T-helper 1 cell treated with Interleukin-12 subunit alpha and Interleukin-12 subunit beta and Interleukin-4 antibody, amounts not matched to agents 30 ng/mL and 1 ng/mL, for 36 hours (primary cell): ENCODE measurements at regions not wholly inside any gene's neighbourhood (a gene's known extent, or its start where the extent isn't known, plus 50 kb on each side); places are given as distances from the start of the nearest gene placed in this dataset.

Experiments used
- intact Hi-C: fragments of 100-400 bp; cut with micrococcal nuclease; formaldehyde crosslinking; loops from one replicate; pipeline ENCODE4 v1.15.1; 2024

DNA sequence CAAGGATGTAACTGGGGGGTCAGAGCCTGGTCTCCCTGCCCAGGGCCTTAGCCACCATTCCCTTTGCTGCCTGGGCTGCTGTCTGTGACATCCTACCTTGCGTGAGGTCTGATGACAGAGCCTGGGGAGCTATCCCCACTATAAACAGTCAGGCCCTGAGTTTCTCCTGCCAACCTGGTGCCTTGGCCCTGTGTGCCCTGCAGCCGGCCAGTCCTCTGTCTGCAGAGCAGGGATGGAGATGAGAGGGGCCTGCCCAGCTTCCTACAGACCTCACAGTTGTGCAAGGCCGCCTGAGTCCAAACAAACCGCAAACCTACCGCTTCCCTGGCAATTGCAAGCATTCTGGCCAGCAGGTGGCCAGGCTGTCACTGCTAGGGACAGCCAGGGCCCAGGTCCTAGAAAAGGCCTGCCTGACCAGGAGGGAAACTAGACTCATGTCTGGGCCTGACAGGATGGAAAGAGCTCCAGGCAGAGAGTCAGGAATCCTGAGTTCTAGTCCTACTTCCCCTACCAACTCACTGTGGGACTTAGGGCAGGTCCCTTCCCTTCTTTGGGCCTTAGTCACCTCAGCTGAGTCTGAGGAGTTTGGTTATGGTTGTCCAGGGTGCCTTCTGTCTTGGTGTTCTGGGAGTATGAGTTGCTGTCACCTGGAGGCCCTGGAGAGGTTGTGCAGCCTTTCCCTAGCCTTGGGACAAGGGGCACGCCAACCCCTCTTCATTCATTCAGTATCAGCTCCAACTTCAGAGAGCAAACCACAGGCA lies 86.2 kb downstream of the VEGFA start:
- intact Hi-C loops, result no loop called here

DNA sequence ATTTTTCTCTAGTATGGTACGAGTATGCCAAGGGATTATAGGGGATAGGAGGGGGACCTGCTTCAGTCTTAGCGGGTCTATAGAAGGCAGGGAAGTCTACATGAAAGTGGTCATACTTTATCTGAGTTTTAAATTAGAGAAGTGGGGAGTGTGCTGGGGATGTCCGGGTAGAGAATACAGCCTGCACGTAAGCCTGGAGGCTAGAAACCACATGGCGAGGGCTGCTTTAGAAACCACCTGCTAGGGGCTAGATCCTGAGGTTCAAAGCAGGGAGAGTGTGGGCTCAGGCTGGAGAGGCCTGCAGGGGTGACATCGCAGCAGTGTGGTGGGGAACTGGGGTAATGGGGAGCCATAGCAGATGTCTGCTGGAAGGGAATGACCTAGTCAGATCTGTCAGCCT lies 85.2 kb downstream of the VEGFA start:
- intact Hi-C loops, result no loop called here

DNA sequence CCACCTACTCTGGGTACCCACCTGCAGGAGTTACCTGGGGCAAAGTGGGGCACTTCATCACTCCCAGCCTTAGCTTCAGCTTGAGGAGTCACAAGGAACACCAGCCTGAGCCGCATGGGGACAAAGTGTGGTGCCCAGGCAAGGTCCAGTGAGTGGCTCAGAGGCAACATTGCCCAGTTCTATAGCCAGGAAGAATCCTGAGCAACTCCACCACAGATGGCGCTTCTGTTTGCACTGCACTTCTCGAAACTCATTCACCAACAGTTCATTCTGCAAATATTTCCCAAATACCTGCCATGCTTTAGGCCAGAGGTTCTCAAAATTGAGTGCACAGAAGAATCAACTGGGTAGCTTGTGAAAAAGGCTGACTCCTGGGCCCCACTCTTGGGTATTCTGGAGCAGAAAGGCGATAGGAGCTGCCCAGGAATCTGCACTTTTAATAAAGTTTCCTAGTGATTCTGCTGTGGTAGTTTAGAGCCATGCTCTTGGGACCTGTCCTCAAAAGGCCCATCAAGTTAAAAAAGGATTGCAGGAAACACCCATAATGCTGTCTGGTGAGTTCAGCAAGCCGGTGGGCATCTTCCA lies 83.1 kb downstream of the VEGFA start:
- intact Hi-C loops, result no loop called here

DNA sequence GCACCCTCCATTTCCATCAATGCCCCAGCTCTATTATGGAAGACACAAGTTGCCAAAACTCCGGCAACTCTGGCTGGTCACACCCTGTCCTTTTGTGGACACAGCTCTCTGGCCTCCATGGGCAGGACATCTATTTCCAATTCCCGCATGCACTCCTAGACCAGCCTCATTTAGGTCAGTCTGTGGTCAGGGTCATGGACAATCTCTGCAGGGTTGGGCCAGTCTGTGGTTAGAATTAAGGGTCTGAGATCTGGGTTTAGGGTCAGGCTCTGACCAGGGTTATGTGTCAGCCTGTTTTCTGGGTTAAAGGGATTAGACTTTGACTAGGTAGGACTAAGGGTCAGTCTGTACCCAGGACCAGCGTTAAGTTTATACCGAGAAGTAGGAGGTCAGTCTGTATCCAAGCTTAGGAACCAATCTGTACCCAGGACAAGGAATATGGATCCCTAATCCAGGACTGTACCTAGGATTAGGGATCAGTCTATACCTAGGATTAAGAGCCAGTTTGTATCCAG lies 82.4 kb downstream of the VEGFA start:
- intact Hi-C loops, result no loop called here

DNA sequence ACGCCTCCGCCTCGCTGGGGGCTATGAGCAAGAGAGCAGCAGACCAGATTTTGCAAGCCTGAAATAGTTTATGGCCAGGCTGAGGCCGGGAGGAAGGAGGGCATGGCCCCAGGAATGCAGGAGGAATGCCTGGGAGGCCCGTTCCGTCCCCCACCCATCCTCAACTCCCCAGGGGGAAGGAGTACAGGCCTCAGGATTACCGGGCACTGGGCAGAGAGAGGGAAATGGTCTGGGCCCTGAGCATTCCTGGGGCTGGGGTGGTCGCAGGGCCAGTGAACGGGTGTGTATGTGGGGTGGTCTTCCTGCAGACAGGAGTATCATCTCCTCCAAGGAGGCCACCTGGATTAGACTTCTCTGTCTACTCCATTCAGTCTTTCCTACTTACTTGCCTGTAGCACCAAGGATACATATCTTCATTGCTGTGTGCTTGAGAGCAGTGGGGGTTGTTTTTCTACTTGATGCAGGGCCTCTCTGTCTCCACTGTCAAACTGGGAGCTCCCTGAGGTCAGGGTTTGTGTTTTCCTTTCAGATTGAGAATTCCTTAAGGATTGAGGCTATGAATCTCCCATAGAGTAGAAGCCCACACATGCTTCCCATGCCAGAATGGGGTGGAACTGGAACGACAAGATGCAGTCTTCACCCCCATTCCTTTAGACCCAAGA lies 81.3 kb downstream of the VEGFA start:
- intact Hi-C loops, result no loop called here

DNA sequence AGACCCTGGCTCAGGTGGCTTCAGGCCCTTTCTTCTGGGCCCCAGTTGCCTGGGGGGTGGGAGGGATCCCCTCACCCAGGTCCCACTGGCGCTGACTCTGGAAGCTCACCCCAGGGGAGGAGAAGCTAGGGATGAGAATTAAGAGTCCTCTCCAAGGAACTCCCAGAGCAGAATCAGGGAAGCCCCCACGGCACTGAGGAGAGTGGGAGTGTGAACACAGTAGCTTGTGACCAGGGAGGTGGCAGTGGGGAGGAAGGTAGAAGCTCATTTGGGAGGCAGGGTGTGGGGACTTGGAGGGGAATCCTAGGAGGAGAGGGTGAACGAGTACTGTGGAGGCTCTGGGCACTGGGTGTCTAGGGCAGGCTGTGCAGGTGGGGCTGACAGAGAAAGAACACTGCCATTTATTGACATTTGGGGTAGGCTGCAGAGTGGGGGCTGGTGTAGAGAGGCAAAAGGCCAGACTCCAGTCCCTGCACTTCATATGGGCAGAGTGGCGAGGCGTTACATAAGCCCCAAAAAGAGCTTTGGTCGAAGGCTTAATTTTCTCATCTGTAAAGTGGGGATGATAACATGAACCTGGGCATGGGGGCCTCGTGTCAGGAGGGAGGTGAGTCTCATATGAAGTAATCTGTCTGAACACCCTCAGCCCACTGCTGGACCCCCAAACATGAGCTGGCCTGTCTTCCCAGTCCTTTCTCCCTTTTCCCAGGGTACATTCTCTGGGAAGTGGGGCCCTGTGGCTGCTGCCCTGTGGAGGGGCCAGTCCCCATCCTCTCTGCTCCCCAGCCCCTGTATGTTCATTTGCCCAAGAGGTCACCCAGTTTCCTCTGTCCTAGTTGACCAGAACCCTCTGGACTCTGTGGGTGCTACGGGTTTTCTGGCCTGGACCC lies 80.5 kb downstream of the VEGFA start:
- intact Hi-C loops, result no loop called here

DNA sequence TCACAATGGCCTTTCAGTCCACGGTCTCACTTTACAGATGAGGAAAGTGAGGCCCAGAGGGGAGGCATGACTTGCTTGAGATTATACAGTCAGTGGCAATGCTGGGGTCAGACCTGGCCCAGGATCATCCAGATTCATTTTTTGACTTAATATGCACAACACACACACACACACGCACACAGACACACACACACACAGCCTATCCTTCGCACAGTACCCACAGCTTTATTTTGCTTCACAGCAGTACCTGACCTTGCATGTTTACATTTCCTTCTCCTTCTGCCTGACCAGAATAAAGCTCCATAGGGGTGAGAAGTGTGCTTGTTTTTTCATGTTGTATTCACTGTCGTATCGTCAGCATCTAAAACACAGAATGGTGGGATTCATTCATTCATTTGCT lies 79.8 kb downstream of the VEGFA start:
- intact Hi-C loops, result no loop called here

DNA sequence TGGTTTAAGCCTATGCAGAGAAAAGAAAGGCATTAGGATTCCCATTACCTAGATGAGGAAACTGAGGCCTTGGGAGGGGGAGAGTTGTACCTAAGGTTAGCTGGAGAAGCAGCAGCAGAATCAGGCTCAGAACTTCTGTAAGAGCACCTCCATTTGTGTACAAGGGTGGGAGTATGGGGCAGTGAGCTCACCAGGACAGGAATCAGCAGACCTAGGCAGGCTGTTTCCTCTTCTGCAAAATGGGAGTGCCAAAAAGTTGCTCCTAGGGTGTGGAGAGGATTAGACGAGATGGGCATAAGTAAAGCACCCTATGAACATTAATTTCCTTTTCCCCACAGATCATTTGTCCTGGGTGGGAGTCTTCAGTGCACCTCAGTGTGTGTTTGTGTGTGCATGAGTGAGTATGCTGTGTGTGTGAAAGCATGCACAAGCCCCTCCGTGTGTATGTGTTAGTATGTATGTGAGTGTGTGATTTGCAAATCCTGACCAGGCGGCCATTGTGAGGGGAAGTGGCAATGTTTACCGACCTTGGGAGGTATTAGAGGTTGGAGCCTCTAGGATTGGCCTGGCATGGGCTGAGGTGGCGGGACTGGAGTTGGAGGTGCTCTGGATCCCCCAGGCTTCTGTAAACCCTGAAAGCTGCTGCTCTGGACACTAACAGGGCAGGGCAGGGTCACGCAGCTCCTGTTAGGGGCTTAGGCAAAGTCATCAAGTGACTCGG lies 78.8 kb downstream of the VEGFA start:
- intact Hi-C loops, result no loop called here

DNA sequence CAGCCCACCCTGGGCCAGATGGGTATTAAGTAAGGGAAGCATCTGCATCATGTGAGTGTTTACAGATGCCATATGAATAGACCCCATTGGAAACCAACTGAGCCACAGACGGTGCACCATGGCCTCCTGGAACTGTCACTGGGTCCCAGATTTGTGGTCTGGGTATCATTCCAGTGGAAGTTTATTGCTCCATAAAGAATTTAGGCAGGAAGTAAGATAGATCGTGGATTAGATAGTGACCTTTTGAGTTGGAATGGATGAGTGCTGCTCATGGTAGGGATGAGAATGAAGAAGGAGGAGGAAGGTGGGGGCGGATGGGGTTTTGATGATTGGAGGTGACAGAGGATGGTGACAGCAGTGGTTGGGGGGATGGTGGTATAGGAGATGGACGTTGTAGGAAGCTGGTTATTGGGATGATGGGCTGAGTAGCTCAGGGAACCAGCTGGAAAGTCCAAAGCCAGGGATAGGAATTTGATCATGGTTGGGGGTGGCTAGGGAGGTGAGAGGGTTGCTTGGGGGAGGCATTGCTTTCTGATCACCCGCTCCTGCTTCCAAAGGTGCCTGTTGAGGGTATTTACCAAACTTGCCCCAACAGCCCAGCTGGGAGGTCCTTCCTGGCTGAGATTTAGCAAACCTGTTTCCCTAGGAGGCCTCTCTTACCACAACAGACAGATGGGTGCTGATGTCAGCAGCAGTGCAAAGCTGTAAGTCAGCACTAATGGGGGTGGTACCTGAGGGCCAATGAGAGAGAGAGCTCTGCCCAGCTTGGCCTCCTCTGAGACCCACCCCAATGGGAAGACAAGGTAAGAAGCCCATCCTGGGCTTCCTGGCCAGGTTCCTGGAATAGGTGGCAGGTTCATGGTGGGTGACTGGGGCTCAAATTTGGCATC lies 78.0 kb downstream of the VEGFA start:
- intact Hi-C loops, result no loop called here

DNA sequence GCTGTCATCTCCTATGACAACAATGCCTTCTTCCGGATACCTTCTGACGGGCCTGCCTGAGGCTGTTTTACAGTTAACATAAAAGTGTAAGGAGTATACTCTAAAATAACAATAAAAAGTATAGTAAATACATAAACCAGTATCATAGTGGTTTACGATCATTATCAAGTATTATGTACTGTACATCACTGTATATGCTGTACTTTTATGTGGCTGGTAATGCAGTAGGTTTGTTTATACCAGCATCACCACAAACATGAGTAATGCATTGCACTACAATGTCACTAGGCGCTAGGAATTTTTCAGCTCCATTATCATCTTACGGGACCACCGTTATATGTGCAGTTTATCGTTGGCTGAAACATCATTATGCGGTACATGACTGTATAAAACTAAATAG lies 76.5 kb downstream of the VEGFA start:
- intact Hi-C loops, result no loop called here

DNA sequence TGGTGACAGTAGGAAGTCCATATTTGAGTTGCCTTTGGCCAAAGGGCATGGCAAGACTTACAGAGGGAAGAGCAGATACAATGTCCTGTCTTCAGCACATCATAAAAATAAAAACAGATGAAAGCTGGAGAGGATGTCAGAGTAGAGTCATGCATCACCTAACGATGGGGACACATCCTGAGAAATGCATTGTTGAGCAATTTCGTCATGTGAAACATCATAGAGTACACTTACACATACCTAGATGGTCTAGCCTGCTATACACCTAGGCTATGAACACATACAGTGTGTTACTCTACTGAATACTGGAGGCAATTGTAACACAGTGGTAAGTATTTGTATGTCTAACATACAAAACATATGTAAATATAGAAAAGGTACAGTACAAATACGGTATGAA lies 75.6 kb downstream of the VEGFA start:
- intact Hi-C loops, result no loop called here

DNA sequence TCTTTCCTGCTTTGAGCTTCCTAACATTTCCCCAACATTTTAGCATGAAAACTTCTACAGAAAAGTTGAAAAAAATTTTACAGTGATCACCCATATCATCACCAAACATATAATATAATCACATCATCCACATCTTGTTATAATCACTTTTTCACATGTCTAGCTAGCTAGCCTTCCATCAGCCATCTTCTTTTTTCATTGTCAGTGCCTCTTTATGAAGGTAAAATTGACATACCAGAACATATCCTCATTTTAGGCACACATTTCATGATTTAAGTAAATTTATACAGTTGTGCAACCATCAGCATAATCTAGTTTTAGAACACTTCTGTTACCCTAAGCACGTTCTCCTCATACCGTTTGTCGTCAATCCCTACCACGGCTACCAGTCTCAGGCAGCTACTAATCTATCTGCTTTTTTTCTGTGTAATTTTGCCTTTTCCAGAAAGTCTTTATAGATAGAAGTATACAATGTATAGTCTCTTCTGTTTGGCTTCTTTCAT lies 73.7 kb downstream of the VEGFA start:
- intact Hi-C loops, result no loop called here

DNA sequence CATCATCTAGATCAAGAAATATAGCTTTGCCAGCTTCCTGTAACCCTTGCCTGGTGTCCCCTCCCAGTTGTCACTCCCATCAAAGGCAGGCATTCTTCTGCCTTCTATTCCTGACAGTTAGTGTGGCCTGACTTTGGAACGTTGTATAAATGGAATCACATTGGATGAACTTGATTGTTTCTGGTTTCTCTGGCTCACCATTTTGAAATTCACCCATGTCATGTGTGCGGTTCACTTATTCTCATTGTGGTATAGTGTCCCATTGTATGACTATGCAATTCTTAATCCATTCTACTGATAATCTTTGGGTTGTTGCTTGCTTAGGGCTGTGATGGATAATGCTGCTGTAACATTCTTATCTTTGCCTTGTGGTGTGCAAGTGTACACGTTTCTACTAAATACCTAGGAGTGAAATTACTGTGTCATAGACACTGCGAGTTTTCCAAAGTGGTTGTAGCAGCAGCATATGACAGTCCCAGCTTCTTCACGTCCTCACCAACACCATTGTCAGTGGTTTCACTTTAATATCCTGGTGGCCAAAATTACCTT lies 73.2 kb downstream of the VEGFA start:
- intact Hi-C loops, result no loop called here

DNA sequence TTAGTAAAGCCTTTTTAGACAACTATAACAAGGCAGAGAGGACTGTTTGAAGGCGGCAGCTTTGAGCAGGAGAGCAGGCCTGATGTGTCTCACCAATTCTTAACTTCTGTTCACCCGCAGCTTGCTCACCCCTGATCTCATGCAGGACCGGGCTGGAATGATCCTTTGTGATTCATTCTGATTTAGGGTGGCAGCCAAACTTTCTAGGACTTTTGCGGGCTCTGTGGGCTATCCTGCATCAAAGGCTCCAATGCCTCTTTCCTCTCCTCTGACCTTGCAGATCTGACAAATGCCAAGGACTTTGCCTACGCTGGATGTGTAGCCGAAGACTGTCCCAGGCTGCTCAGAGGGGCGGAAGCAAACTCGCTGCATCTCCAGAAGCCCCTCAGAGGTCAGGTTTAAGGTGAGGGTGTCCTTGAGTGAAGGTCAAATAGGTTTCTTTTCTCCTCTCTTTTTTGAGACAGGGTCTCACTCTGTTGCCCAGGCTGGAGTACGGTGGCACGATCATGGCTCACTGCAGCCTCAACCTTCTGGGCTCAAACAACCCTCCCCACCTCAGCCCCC lies 72.3 kb downstream of the VEGFA start:
- intact Hi-C loops, result no loop called here

DNA sequence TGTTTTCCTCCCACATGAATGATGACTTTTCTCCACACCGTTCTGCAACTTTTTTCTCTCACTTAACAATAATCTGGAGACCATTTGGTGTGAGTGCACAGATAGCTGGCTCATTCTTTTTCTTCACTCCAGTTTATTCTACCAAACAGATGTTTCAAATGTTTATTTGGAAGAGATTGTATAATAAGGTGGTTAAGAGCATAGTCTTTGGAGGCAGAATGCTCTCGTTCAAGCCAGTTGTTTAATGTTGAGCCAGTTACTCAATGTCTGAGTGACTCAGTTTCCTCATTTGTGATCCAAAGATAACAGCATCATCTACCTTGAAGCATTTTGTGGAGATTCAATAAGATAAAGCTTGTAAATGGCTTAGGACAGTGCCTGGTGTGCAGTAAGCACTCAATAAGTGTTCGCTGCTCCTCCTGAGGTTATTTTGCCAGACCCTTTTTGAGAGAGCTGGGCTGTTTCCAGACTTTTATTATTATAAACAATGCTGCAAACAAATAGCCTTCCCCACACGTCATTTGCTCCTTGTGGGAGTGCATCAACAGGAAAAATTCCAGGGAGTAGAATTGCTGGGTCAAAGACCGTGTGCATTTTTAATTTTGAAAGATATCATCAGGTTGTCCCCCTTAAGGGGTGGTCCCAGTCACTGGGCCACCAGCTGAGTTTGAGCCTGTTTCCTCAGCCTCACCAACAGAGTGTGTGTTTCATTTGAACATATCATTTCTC lies 70.6 kb downstream of the VEGFA start:
- intact Hi-C loops, result no loop called here

DNA sequence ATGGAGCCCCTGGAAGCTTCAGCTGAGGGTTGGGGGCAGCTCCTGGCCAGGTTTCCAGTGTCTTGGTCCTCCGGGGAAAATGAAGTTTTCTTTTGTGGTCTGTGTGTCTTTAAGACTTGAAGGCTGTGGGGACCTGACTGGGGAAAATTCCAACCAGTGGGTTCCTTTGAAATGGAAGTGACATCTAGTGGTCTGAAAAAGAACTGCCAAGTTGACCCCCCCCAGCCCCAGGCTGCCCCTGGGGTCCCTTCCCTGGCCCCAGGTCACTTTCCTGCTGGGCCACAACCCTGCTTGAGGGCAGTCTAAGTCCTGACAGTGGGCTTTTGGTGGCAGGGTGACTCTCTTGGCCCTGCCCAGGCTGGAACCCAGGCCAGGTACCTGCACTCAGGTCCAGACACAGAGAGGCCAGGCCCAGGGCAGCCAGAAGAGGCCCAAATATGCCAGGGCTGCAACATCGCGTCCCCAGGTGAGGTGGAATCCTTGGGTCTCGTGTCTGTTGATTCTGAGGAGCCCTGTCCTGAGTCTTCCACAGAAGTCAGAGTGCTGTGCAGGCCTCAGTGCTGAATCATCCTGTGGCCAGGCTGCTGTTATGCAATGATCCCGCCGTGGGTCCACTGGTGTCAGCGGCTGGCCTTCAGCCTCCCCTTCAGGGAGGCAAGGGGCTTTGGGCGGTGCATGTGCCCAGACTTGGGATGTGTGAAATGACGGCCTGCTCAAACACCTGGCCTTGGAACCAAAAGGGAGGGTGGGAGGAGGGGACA lies 68.4 kb downstream of the VEGFA start:
- intact Hi-C loops, result loop anchor here (1.0 kb wide), 3 partner anchors 63 to 171 kb away; partner anchors contain the start of gene VEGFA

DNA sequence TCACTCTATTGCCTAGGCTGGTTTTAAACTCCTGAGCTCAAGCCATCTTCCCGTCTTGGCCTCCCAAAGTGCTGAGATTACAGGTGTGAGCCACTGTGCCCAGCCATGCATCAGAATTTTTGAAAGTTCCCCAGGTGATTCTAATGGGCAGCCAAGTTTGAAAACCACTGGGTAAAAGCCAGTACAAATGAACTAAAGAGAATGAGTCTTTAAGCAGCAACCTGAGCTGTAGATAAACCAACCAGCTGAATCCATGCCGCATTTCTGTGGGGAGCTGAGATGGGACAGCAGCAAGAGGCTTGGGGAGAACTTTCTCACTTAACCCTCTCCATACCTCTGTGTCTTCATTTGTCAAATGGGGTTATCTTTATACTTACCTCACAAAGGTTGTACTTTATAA lies 67.5 kb downstream of the VEGFA start:
- intact Hi-C loops, result no loop called here
